ENCODE measurements at regions not wholly inside any gene's neighbourhood (a gene's known extent, or its start where the extent isn't known, plus 50 kb on each side); places are given as distances from the start of the nearest gene placed in this dataset.

- H3K4me1 ChIP-seq (ENCODE audit: control insufficient read depth in 3 of 3, insufficient read depth in 2 of 3, low read depth in 1 of 3, low read length in 2 of 3): no peaks in the 10 kb centered on the region
- H3K27ac ChIP-seq (ENCODE audit: low read depth in 1 of 3, low read length in 2 of 3): no peak overlapping the region
- DNase-seq (peak in 1 of 2 donors; percentile 19), FAIRE-seq (no peak)
- H3K4me3 ChIP-seq (ENCODE audit: low read depth in 1 of 3, low read length in 3 of 3): no peak overlapping the region
- H3K36me3 ChIP-seq (ENCODE audit: control insufficient read depth in 3 of 3, insufficient read depth in 2 of 3, low read depth in 1 of 3, low read length in 3 of 3): no peaks in the 10 kb centered on the region
- H3K27me3 ChIP-seq (ENCODE audit: control insufficient read depth in 3 of 3, insufficient read depth in 3 of 3, low read length in 3 of 3): no peaks in the 10 kb centered on the region
- WGBS, 3 donors: 50 to 56% (median 54%) methylated on average over 5 of the region's 5 CpGs
- peaks cover 0 to 1% of the 10 kb centered on the region in 2 donors for H3K9me3 ChIP-seq (ENCODE audit: control insufficient read depth in 2 of 2, insufficient read depth in 1 of 2, low read depth in 1 of 2, low read length in 1 of 2)
Observed at GRCh38 chr15:97691799-97692198, 268.7 kb upstream of the ARRDC4 start.

GRCh38 chr15:97692301-97693015, 268.0 kb upstream of the ARRDC4 start:
- H3K4me3 ChIP-seq (ENCODE audit: low read depth in 1 of 3, low read length in 3 of 3): no peak overlapping the region
- no peaks in the 10 kb centered on the region for H3K36me3 ChIP-seq (ENCODE audit: control insufficient read depth in 3 of 3, insufficient read depth in 2 of 3, low read depth in 1 of 3, low read length in 3 of 3)
- H3K27me3 ChIP-seq (ENCODE audit: control insufficient read depth in 3 of 3, insufficient read depth in 3 of 3, low read length in 3 of 3): no peaks in the 10 kb centered on the region
- no peak for DNase-seq
- H3K4me1 ChIP-seq (ENCODE audit: control insufficient read depth in 3 of 3, insufficient read depth in 2 of 3, low read depth in 1 of 3, low read length in 2 of 3): no peaks in the 10 kb centered on the region
- H3K27ac ChIP-seq (ENCODE audit: low read depth in 1 of 3, low read length in 2 of 3): no peak overlapping the region
- 67 to 79% (median 71%) methylated on average over 17 of the region's 17 CpGs for WGBS, 3 donors
- no peak for FAIRE-seq
- H3K9me3 ChIP-seq (ENCODE audit: control insufficient read depth in 2 of 2, insufficient read depth in 1 of 2, low read depth in 1 of 2, low read length in 1 of 2): peaks cover 0 to 1% of the 10 kb centered on the region in 2 donors

- Histone ChIP-seq H3K9me3 (ENCODE audit: control insufficient read depth in 2 of 2, insufficient read depth in 1 of 2, low read depth in 1 of 2, low read length in 1 of 2) (peaks cover 0 to 1% of the 10 kb centered on the region in 2 donors), H3K36me3 (ENCODE audit: control insufficient read depth in 3 of 3, insufficient read depth in 2 of 3, low read depth in 1 of 3, low read length in 3 of 3) (no peaks in the 10 kb centered on the region), H3K4me1 (ENCODE audit: control insufficient read depth in 3 of 3, insufficient read depth in 2 of 3, low read depth in 1 of 3, low read length in 2 of 3) (no peaks in the 10 kb centered on the region), H3K4me3 (ENCODE audit: low read depth in 1 of 3, low read length in 3 of 3) (no peak overlapping the region), H3K27ac (ENCODE audit: low read depth in 1 of 3, low read length in 2 of 3) (no peak overlapping the region), H3K27me3 (ENCODE audit: control insufficient read depth in 3 of 3, insufficient read depth in 3 of 3, low read length in 3 of 3) (no peaks in the 10 kb centered on the region)
- 93 to 99% (median 93%) methylated on average over 7 of the region's 7 CpGs for WGBS, 3 donors
- FAIRE-seq: no peak
- DNase-seq: no peak
Observed at GRCh38 chr15:97694456-97694855, 266.0 kb upstream of the ARRDC4 start.

GRCh38 chr15:97703400-97703799, 257.1 kb upstream of the ARRDC4 start:
- peaks cover 0 to 2% of the 10 kb centered on the region in 2 donors for H3K9me3 ChIP-seq (ENCODE audit: control insufficient read depth in 2 of 2, insufficient read depth in 1 of 2, low read depth in 1 of 2, low read length in 1 of 2)
- H3K27ac ChIP-seq (ENCODE audit: low read depth in 1 of 3, low read length in 2 of 3): no peak overlapping the region
- H3K27me3 ChIP-seq (ENCODE audit: control insufficient read depth in 3 of 3, insufficient read depth in 3 of 3, low read length in 3 of 3): no peaks in the 10 kb centered on the region
- H3K4me3 ChIP-seq (ENCODE audit: low read depth in 1 of 3, low read length in 3 of 3): no peak overlapping the region
- no peak for FAIRE-seq
- no peaks in the 10 kb centered on the region for H3K36me3 ChIP-seq (ENCODE audit: control insufficient read depth in 3 of 3, insufficient read depth in 2 of 3, low read depth in 1 of 3, low read length in 3 of 3)
- no peaks in the 10 kb centered on the region for H3K4me1 ChIP-seq (ENCODE audit: control insufficient read depth in 3 of 3, insufficient read depth in 2 of 3, low read depth in 1 of 3, low read length in 2 of 3)
- WGBS, 3 donors: 84 to 90% (median 88%) methylated on average over 5 of the region's 5 CpGs
- DNase-seq: no peak

GRCh38 chr15:97706059-97706458, 254.4 kb upstream of the ARRDC4 start:
- no peak overlapping the region for H3K4me3 ChIP-seq (ENCODE audit: low read depth in 1 of 3, low read length in 3 of 3)
- FAIRE-seq (no peak), DNase-seq (peak; percentile 49 to 68)
- peaks cover 0 to 2% of the 10 kb centered on the region in 2 donors for H3K9me3 ChIP-seq (ENCODE audit: control insufficient read depth in 2 of 2, insufficient read depth in 1 of 2, low read depth in 1 of 2, low read length in 1 of 2)
- H3K27me3 ChIP-seq (ENCODE audit: control insufficient read depth in 3 of 3, insufficient read depth in 3 of 3, low read length in 3 of 3): no peaks in the 10 kb centered on the region
- H3K36me3 ChIP-seq (ENCODE audit: control insufficient read depth in 3 of 3, insufficient read depth in 2 of 3, low read depth in 1 of 3, low read length in 3 of 3): no peaks in the 10 kb centered on the region
- no peak overlapping the region for H3K27ac ChIP-seq (ENCODE audit: low read depth in 1 of 3, low read length in 2 of 3)
- WGBS, 3 donors: 67 to 88% (median 84%) methylated on average over 1 of the region's 1 CpG
- no peaks in the 10 kb centered on the region for H3K4me1 ChIP-seq (ENCODE audit: control insufficient read depth in 3 of 3, insufficient read depth in 2 of 3, low read depth in 1 of 3, low read length in 2 of 3)

- H3K27ac ChIP-seq (ENCODE audit: low read depth in 1 of 3, low read length in 2 of 3): no peak overlapping the region
- DNase-seq (peak in 1 of 2 donors; percentile 26), FAIRE-seq (no peak)
- peaks cover 0 to 2% of the 10 kb centered on the region in 2 donors for H3K9me3 ChIP-seq (ENCODE audit: control insufficient read depth in 2 of 2, insufficient read depth in 1 of 2, low read depth in 1 of 2, low read length in 1 of 2)
- 12 to 36% (median 31%) methylated on average over 3 of the region's 3 CpGs for WGBS, 3 donors
- H3K27me3 ChIP-seq (ENCODE audit: control insufficient read depth in 3 of 3, insufficient read depth in 3 of 3, low read length in 3 of 3): no peaks in the 10 kb centered on the region
- no peaks in the 10 kb centered on the region for H3K36me3 ChIP-seq (ENCODE audit: control insufficient read depth in 3 of 3, insufficient read depth in 2 of 3, low read depth in 1 of 3, low read length in 3 of 3)
- no peak overlapping the region for H3K4me3 ChIP-seq (ENCODE audit: low read depth in 1 of 3, low read length in 3 of 3)
- H3K4me1 ChIP-seq (ENCODE audit: control insufficient read depth in 3 of 3, insufficient read depth in 2 of 3, low read depth in 1 of 3, low read length in 2 of 3): no peaks in the 10 kb centered on the region
Observed at GRCh38 chr15:97708252-97708651, 252.3 kb upstream of the ARRDC4 start.

GRCh38 chr15:97712530-97712929, 248.0 kb upstream of the ARRDC4 start:
- Histone ChIP-seq H3K4me3 (ENCODE audit: low read depth in 1 of 3, low read length in 3 of 3) (no peak overlapping the region), H3K27ac (ENCODE audit: low read depth in 1 of 3, low read length in 2 of 3) (peak overlapping the region in 1 of 3 donors; percentile 45), H3K27me3 (ENCODE audit: control insufficient read depth in 3 of 3, insufficient read depth in 3 of 3, low read length in 3 of 3) (no peaks in the 10 kb centered on the region), H3K36me3 (ENCODE audit: control insufficient read depth in 3 of 3, insufficient read depth in 2 of 3, low read depth in 1 of 3, low read length in 3 of 3) (no peaks in the 10 kb centered on the region), H3K9me3 (ENCODE audit: control insufficient read depth in 2 of 2, insufficient read depth in 1 of 2, low read depth in 1 of 2, low read length in 1 of 2) (peaks cover 0 to 1% of the 10 kb centered on the region in 2 donors), H3K4me1 (ENCODE audit: control insufficient read depth in 3 of 3, insufficient read depth in 2 of 3, low read depth in 1 of 3, low read length in 2 of 3) (no peaks in the 10 kb centered on the region)
- FAIRE-seq (no peak), DNase-seq (peak in 1 of 2 donors; percentile 58)
- WGBS, 3 donors: 20 to 31% (median 22%) methylated on average over 5 of the region's 5 CpGs

GRCh38 chr15:97717806-97718205, 242.7 kb upstream of the ARRDC4 start:
- Histone ChIP-seq H3K36me3 (ENCODE audit: control insufficient read depth in 3 of 3, insufficient read depth in 2 of 3, low read depth in 1 of 3, low read length in 3 of 3) (no peaks in the 10 kb centered on the region), H3K4me3 (ENCODE audit: low read depth in 1 of 3, low read length in 3 of 3) (no peak overlapping the region), H3K4me1 (ENCODE audit: control insufficient read depth in 3 of 3, insufficient read depth in 2 of 3, low read depth in 1 of 3, low read length in 2 of 3) (no peaks in the 10 kb centered on the region), H3K27ac (ENCODE audit: low read depth in 1 of 3, low read length in 2 of 3) (no peak overlapping the region), H3K27me3 (ENCODE audit: control insufficient read depth in 3 of 3, insufficient read depth in 3 of 3, low read length in 3 of 3) (no peaks in the 10 kb centered on the region), H3K9me3 (ENCODE audit: control insufficient read depth in 2 of 2, insufficient read depth in 1 of 2, low read depth in 1 of 2, low read length in 1 of 2) (peaks cover 0 to 2% of the 10 kb centered on the region in 2 donors)
- FAIRE-seq (no peak), DNase-seq (no peak)

- H3K27ac ChIP-seq (ENCODE audit: low read depth in 1 of 3, low read length in 2 of 3): no peak overlapping the region
- no peak overlapping the region for H3K4me3 ChIP-seq (ENCODE audit: low read depth in 1 of 3, low read length in 3 of 3)
- peaks cover 0 to 2% of the 10 kb centered on the region in 2 donors for H3K9me3 ChIP-seq (ENCODE audit: control insufficient read depth in 2 of 2, insufficient read depth in 1 of 2, low read depth in 1 of 2, low read length in 1 of 2)
- DNase-seq (no peak), FAIRE-seq (no peak)
- no peaks in the 10 kb centered on the region for H3K27me3 ChIP-seq (ENCODE audit: control insufficient read depth in 3 of 3, insufficient read depth in 3 of 3, low read length in 3 of 3)
- H3K36me3 ChIP-seq (ENCODE audit: control insufficient read depth in 3 of 3, insufficient read depth in 2 of 3, low read depth in 1 of 3, low read length in 3 of 3): no peaks in the 10 kb centered on the region
- H3K4me1 ChIP-seq (ENCODE audit: control insufficient read depth in 3 of 3, insufficient read depth in 2 of 3, low read depth in 1 of 3, low read length in 2 of 3): no peaks in the 10 kb centered on the region
Observed at GRCh38 chr15:97718509-97718908, 242.0 kb upstream of the ARRDC4 start.

Data from small intestine (tissue), 7 donors.